PC-3 (cell line): ENCODE measurements at regions not wholly inside any gene's neighbourhood (a gene's known extent, or its start where the extent isn't known, plus 50 kb on each side); places are given as distances from the start of the nearest gene placed in this dataset.

ENCODE experiments used
- CTCF ChIP-seq: fragments of 300-600 bp; sonication (generic); conservative IDR thresholded peaks from 2 replicates; pipeline ENCODE4 v1.5.1; 2017; ENCODE audit warnings: antibody characterized with exemption, low read depth, mild to moderate bottlenecking, low read length
- EZH2 ChIP-seq: fragments of 300-600 bp; sonication (generic); IDR thresholded peaks from one replicate; pipeline ENCODE4 v1.6.1; 2017; ENCODE audit warnings: antibody characterized with exemption, mild to moderate bottlenecking, low read length; ENCODE audit not compliant: unreplicated experiment

- TF ChIP-seq EZH2, result no peak
- TF ChIP-seq CTCF, result no peak
These were observed 101.3 kb downstream of the OLFM4 start for GRCh38 chr13:53129864-53130393.
